Thyroid gland (tissue), 4 donors: ENCODE measurements at regions not wholly inside any gene's neighbourhood (a gene's known extent, or its start where the extent isn't known, plus 50 kb on each side); places are given as distances from the start of the nearest gene placed in this dataset.

Experiments used
- DNase-seq, 2 donors: peaks; one replicate each; pipeline ENCODE4 v3.0.0-alpha.2; 2019
- H3K27ac ChIP-seq, 3 donors: fragments of 200-600 bp; sonication (generic); 1 replicate in 2 of 3; 2 replicates in 1 of 3; pipeline ENCODE4 v1.5.1; 2016 to 2019; ENCODE audit warnings: mild to moderate bottlenecking in 1 of 3, moderate library complexity in 1 of 3
- H3K27me3 ChIP-seq: fragments of 200-600 bp; sonication (generic); one replicate; pipeline ENCODE4 v1.5.1; 2019
- H3K36me3 ChIP-seq, 2 donors: fragments of 200-600 bp; sonication (generic); one replicate each; pipeline ENCODE4 v1.5.1; 2016 to 2019
- H3K4me1 ChIP-seq, 2 donors: fragments of 200-600 bp; sonication (generic); one replicate each; pipeline ENCODE4 v1.5.1; 2017 to 2019
- H3K4me3 ChIP-seq, 3 donors: fragments of 200-600 bp; sonication (generic); replicated peaks in 1 of 3; 1 replicate in 2 of 3; 2 replicates in 1 of 3; pipeline ENCODE4 v1.5.1; 2016; ENCODE audit warnings: mild to moderate bottlenecking in 1 of 3
- H3K9me3 ChIP-seq: fragments of 200-600 bp; sonication (generic); one replicate; pipeline ENCODE4 v1.5.1; 2017
- POLR2A ChIP-seq, 2 donors: fragments of 450-650 bp; IDR thresholded peaks; one replicate each; pipeline ENCODE4 v1.6.1; 2017; ENCODE audit warnings: antibody characterized with exemption in 2 of 2, mild to moderate bottlenecking in 2 of 2, moderate library complexity in 1 of 2
- WGBS, 2 donors: methylation state at CpG; one replicate each; pipeline ENCODE4 v1.1.5; 2017; 5-methylcytosine and 5-hydroxymethylcytosine counted together
- intact Hi-C: fragments of 100-400 bp; cut with DNase I; formaldehyde crosslinking; loops from one replicate; pipeline ENCODE4 v1.15.1; 2023
- TF ChIP-seq, protein P1 (sequence below), 6 experiments: fragments of 200-600 bp in 3 of 6; fragments of 450-650 bp in 3 of 6; sonication (generic) in 3 of 6; IDR thresholded peaks; one replicate each; pipeline ENCODE4 v1.5.1; 2016 to 2019; ENCODE audit warnings: antibody characterized with exemption in 6 of 6, mild to moderate bottlenecking in 2 of 6, inconsistent platforms in 1 of 6, moderate library complexity in 1 of 6

DNA sequence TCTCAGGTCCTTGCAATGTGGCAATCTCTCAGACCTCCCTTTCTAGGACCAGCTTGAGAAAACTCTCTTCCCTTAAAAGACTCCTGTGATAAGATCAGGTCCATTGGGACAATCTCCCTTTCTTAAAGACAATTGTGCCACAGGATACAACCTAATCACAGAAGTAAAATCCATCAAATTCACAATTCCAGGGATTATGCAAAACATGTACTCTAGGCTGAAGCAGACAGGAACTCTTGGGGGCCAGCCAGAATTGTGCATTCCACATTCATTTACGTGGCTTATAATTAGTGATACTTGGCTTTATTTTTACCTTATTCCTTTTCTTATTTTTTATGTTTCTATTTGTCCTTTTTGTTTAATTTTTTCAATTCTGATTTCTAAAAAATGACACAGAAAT lies 257.9 kb downstream of the KLF12 start:
- no peaks in the 10 kb centered on the region for H3K36me3 ChIP-seq
- H3K4me3 ChIP-seq, result no peak overlapping the region
- TF ChIP-seq, protein P1, sequence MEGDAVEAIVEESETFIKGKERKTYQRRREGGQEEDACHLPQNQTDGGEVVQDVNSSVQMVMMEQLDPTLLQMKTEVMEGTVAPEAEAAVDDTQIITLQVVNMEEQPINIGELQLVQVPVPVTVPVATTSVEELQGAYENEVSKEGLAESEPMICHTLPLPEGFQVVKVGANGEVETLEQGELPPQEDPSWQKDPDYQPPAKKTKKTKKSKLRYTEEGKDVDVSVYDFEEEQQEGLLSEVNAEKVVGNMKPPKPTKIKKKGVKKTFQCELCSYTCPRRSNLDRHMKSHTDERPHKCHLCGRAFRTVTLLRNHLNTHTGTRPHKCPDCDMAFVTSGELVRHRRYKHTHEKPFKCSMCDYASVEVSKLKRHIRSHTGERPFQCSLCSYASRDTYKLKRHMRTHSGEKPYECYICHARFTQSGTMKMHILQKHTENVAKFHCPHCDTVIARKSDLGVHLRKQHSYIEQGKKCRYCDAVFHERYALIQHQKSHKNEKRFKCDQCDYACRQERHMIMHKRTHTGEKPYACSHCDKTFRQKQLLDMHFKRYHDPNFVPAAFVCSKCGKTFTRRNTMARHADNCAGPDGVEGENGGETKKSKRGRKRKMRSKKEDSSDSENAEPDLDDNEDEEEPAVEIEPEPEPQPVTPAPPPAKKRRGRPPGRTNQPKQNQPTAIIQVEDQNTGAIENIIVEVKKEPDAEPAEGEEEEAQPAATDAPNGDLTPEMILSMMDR (IDR thresholded peaks at IDR 0.05), result no peak
- no peak for TF ChIP-seq POLR2A (IDR thresholded peaks at IDR 0.05)
- H3K27ac ChIP-seq, result no peak overlapping the region
- H3K9me3 ChIP-seq, result no peaks in the 10 kb centered on the region
- 78 to 80% methylated on average over 1 of the region's 1 CpG for WGBS, 2 donors
- DNase-seq, result no peak
- intact Hi-C loops, result no loop called here
- H3K27me3 ChIP-seq, result no peaks in the 10 kb centered on the region
- H3K4me1 ChIP-seq, result no peaks in the 10 kb centered on the region

DNA sequence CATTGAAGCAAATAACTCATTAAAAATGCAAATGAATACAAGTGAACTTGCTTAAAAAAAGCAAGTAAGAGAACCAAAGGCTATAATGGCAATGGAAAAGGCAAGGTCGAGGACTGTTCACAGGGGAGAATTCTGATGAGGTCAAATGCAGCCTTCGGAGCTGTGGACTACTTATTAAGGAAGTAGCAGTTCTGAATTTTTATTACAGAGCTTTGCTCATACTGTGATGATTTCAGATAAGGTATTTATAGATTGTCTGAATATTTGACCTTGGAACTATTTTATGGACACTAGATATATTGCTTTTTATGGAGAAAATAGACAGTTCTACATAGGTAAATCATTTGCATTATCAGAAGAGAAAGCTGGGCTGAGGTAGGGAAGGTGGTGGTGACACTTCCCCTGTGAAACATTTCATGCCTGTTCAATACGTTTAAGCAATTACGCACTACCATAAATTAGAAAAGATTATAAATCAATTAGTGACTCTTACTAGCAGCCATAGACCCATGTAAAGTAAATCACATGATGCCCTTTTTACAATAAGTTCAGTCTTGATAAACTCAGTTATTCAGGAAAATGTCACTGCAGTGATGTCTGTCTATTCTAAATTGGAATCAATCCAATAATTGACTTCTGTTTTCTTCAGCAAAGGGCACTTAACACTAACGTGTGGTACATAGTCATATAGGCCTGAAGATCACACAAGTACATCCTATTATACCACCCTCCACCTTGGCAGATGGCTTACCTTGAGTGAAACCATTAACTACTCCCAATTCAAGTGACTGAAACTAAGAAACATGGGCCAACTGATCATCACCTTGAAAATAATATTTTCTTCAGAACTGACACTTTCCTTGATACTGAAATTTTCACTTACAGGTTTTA lies 260.0 kb downstream of the KLF12 start:
- TF ChIP-seq, protein P1 (IDR thresholded peaks at IDR 0.05), result no peak
- TF ChIP-seq POLR2A (IDR thresholded peaks at IDR 0.05), result no peak
- no peaks in the 10 kb centered on the region for H3K27me3 ChIP-seq
- H3K4me3 ChIP-seq, result no peak overlapping the region
- no peaks in the 10 kb centered on the region for H3K4me1 ChIP-seq
- H3K9me3 ChIP-seq, result no peaks in the 10 kb centered on the region
- H3K36me3 ChIP-seq, result no peaks in the 10 kb centered on the region
- 87 to 90% methylated on average over 5 of the region's 5 CpGs for whole genome bisulfite sequencing, 2 donors
- no peak overlapping the region for H3K27ac ChIP-seq
- DNase-seq, result no peak
- intact Hi-C loops, result no loop called here

DNA sequence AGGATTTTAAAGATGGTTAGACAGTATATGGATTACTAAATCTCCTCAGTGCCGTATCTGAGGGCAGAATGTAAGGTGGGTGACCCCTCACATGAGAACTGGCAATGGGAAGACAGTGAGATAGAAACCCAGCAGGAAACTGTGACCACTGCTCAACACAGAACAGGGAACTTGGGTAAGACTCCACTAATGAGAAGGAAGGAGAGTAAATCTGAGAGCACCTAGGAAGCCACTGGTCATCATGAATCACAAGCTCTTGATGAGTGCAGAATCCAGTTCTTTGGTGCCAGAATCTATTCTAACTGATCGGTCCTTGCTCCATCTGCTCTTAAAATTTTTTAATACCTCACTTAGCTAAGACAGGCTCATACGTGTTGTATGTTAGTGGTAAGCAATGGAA lies 261.8 kb downstream of the KLF12 start:
- Histone ChIP-seq H3K4me3 (no peak overlapping the region), H3K27ac (no peak overlapping the region), H3K27me3 (no peaks in the 10 kb centered on the region), H3K36me3 (no peaks in the 10 kb centered on the region), H3K9me3 (no peaks in the 10 kb centered on the region), H3K4me1 (no peaks in the 10 kb centered on the region)
- DNase-seq, result no peak
- TF ChIP-seq, protein P1 (IDR thresholded peaks at IDR 0.05), result no peak
- no peak for TF ChIP-seq POLR2A (IDR thresholded peaks at IDR 0.05)
- 82 to 97% methylated on average over 3 of the region's 3 CpGs for WGBS, 2 donors
- intact Hi-C loops, result no loop called here

DNA sequence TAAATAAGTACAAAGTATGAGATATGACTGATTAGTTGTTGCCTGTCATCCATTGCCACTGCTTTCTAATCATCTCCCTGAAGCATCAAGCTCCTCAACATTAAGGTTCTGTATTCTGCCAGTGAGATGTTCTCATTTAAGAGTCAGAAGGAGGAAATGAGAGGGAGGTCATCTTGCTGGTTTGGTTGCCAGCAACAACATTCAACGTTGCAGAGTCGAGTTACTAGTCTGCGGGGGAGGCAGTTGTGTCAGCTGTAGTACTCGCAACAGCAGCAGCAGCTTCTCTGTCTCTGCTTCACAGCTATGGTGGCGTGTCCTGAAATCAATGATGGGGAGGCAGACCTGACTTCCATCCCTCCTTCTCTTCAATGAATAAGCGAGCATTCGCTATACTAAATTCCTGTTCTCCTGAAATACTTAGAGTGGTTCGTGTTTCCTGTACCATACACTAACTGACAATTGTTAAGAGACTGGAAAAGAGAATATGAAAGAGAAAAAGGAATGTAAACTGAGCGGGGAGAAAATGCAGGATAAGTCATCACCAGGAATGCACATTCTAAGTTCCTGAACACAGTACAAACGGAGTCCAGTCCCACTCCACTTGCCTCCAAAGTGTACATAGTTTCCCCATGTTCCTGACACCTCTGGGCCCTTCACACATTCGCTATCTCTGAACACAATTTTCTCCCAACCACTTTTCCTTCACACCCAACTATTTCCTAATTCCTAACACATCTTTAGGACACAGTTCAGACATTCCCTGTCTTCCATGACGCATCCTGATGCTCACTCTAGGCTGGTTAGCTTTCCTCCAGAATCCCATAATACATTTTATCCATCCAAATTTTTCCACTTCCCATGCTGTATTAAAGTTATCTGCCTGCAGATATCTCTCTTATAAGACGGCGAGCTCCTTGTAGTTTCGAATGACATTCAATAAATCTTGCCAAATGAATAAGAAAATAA lies 263.0 kb downstream of the KLF12 start:
- H3K27ac ChIP-seq, result no peak overlapping the region
- no peak overlapping the region for H3K4me3 ChIP-seq
- no peaks in the 10 kb centered on the region for H3K4me1 ChIP-seq
- H3K27me3 ChIP-seq, result no peaks in the 10 kb centered on the region
- H3K9me3 ChIP-seq, result no peaks in the 10 kb centered on the region
- intact Hi-C loops, result no loop called here
- no peaks in the 10 kb centered on the region for H3K36me3 ChIP-seq
- no peak for DNase-seq
- TF ChIP-seq POLR2A (IDR thresholded peaks at IDR 0.05), result no peak
- TF ChIP-seq, protein P1 (IDR thresholded peaks at IDR 0.05), result no peak
- 84 to 88% methylated on average over 15 of the region's 15 CpGs for WGBS, 2 donors
